SK-N-MC (cell line): ENCODE measurements at regions not wholly inside any gene's neighbourhood (a gene's known extent, or its start where the extent isn't known, plus 50 kb on each side); places are given as distances from the start of the nearest gene placed in this dataset.
"Not testable (repeated sequence)": the region's sequence is repeated elsewhere in the genome, so short reads cannot be mapped to it uniquely, and the experiment has no call there.

Experiments used
- DNase-seq: peaks from one replicate; pipeline ENCODE4 v3.0.0-alpha.2; 2011; ENCODE audit warnings: low read depth, low spot score
- H3K27ac ChIP-seq: fragments of 200-600 bp; sonication (generic); 2 replicates; pipeline ENCODE4 v1.5.1; 2016; ENCODE audit warnings: mixed run types
- H3K36me3 ChIP-seq: fragments of 200-600 bp; sonication (generic); 2 replicates; pipeline ENCODE4 v1.6.1; 2017; ENCODE audit warnings: antibody characterized with exemption, low read length, mixed read lengths; ENCODE audit not compliant: insufficient read depth
- H3K4me3 ChIP-seq: fragments of 200-600 bp; sonication (generic); 2 replicates; pipeline ENCODE4 v1.5.1; 2016
- H3K9ac ChIP-seq: fragments of 200-600 bp; sonication (generic); 2 replicates; pipeline ENCODE4 v1.8.0; 2017; ENCODE audit warnings: mixed run types, mixed read lengths; ENCODE audit not compliant: insufficient read length
- H3K9me3 ChIP-seq: fragments of 200-600 bp; sonication (generic); 2 replicates; pipeline ENCODE4 v1.6.1; 2017; ENCODE audit warnings: low read depth, mild to moderate bottlenecking, antibody characterized with exemption, low read length, moderate library complexity, mixed read lengths
- EZH2 ChIP-seq: fragments of 200-600 bp; sonication (generic); IDR thresholded peaks from one replicate; pipeline ENCODE4 v1.6.1; 2017; ENCODE audit warnings: antibody characterized with exemption
- FOXP2 ChIP-seq: optimal IDR thresholded peaks from 2 replicates; pipeline ENCODE3; 2011; ENCODE audit warnings: mild to moderate bottlenecking, moderate library complexity; ENCODE audit not compliant: insufficient read depth; ENCODE audit errors: extremely low read length, control extremely low read depth
- POLR2AphosphoS5 ChIP-seq: IDR thresholded peaks from 2 replicates; pipeline ENCODE4 v1.6.1; 2012; ENCODE audit warnings: mild to moderate bottlenecking, low read depth, low read length, borderline replicate concordance

DNA sequence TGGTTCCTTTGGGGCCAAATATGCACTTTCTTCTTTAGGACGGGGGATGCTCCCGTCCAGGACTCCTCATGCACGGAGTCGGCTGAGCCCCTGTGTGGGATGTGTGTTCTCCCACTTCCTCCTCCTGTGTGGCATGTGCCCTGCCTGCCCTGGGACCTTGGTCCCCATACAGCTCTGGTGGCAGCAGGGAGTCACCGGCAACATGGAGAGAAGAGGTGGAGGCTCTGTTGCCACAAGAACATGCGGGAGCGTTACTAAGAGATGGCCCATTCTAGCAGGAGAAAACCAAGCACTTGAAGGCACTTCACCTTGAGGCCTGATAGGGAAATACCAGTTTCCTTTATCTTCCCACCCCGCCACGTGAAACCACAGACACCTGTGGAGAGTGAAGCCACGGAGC, 98.0 kb downstream of the DDX1 start:
- Histone ChIP-seq H3K27ac (no peak overlapping the region), H3K9ac (no peak overlapping the region), H3K4me3 (no peak overlapping the region), H3K36me3 (no peaks in the 10 kb centered on the region), H3K9me3 (no peaks in the 10 kb centered on the region)
- TF ChIP-seq EZH2 = no peak
- no peak for TF ChIP-seq POLR2AphosphoS5
- no peak for TF ChIP-seq FOXP2
- DNase-seq = no peak

DNA sequence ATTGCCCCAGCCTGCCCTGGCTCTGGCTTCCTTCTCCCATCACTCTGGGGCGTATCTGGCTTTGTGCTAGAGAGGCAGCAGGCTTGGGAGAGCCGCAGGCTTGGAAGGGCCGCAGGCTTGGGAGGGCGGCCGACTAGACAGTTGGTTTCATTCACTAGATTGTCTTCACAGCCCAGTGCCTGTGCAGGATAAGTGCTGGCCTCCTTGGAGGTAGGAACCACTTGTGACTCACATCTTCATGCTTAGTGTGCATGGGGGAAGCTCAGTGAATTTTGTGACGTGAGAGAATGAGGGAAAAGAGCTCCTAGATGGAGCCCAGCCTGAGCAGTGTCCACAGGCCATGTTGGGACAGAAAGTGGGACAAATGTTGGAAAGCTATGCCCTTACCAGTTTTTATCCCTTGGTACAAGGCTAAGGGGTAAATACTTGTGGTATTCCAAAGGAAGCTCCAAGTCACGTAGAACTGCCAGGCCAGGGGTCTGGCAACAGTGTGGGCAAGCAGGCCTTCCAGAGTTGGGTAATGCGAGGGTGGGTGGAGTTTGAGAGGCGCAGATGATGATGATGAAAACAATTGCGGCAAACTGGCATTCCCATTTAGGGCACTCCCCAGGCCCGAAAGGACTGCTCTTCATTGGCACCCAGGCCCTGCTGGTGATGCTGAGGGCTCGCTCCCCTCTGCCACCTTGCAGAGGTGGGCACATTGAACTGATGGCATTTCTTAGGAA, 100.1 kb downstream of the DDX1 start:
- Histone ChIP-seq H3K27ac (no peak overlapping the region), H3K9me3 (no peaks in the 10 kb centered on the region), H3K4me3 (no peak overlapping the region), H3K9ac (no peak overlapping the region), H3K36me3 (no peaks in the 10 kb centered on the region)
- no peak for DNase-seq
- no peak for TF ChIP-seq POLR2AphosphoS5
- no peak for TF ChIP-seq EZH2
- no peak for TF ChIP-seq FOXP2

DNA sequence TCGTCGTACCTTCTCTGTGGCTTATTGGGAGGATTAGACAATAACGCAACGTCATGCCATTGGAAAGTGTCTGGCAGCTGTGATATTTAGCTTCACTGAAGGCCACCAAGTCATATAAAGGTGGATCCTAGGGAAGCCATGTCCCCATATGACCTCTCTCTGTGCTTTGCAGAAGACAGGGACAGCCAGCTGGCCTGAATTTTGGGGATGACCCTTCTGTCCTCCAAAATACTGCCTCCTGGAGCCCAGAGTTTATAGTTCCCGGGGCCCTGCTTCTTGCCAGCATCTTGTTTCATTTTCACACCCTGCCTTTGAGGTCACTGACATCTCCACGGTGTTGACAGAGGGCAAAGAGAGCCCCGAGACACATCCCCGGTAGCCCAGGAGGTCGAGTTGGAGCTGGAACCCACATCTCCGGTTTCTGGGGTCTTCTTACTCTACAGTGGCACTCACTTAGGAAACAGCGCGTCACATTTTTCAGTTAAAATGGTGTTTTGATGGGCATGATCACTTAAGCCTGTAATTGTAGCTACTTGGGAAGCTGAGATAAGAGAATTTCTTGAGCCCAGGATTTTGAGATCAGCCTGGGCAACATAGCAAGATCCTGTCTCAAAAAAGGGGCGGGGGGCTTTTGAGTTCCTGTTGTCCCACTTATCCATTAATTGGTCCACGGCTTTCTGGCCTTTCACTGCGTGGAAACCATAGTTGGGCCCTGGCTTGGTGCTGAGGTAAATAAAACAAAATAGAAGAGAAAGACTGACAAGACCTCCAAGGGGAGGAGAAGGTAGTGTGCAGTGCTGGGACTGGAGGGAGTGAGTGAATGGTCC, 101.1 kb downstream of the DDX1 start:
- no peaks in the 10 kb centered on the region for H3K36me3 ChIP-seq
- no peak overlapping the region for H3K4me3 ChIP-seq
- H3K9me3 ChIP-seq = no peaks in the 10 kb centered on the region
- H3K27ac ChIP-seq = no peak overlapping the region
- no peak for DNase-seq
- H3K9ac ChIP-seq = no peak overlapping the region
- TF ChIP-seq FOXP2 = no peak
- TF ChIP-seq POLR2AphosphoS5 = no peak
- TF ChIP-seq EZH2 = no peak

DNA sequence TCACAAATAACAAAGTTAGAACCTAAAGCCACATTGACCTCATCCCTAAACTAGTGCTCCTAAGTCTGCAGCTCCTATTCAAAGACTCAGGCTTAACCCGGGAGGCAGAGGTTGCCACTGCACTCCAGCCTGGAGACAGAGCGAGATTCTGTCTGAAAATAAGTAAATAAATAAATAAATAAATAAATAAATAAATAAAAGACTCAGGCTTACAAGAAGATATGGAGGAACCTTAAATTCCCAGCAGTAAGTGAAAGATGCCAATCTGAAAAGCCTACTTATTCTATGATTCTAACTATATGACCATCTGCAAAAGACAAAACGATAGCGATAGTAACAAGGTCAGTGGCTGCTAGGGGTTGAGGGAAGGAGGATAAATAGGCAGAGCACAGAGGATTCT, 101.7 kb downstream of the DDX1 start:
- TF ChIP-seq POLR2AphosphoS5 (no peak), FOXP2 (no peak), EZH2 (no peak)
- no peak for DNase-seq
- Histone ChIP-seq H3K4me3 (no peak overlapping the region), H3K27ac (no peak overlapping the region), H3K9me3 (no peaks in the 10 kb centered on the region), H3K36me3 (no peaks in the 10 kb centered on the region), H3K9ac (no peak overlapping the region)

DNA sequence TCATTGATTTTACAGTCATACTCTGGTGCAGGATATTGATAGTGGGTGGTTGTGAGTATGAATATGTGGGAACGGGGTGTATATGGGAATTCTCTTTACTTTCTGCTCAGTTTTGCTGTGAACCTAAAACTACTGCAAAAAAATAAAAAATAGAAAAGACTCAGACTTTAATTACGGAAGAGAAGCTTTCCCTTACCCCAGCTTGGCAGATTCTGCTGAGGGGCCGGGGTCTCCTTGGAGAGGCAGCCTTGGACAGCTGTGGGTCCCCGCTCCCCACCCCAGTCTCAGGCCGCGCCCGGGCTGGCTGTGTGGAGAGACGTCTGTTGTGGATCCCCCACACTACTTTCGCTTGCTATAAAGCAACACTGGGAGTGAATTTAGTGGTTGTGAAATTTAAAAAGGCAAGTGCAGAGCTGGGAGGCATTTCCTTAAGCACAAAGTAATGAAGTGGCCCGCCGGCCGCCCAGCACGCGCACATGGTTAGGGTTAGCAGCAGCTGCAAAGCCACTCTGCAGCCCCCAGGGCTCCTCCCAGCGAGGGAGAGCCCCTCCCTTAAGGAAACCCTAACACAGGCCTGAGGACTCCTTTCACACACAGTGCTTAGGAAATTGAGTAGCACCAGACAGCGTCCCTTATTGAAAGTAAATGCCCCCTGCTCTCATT, 102.4 kb downstream of the DDX1 start:
- no peaks in the 10 kb centered on the region for H3K36me3 ChIP-seq
- no peak for DNase-seq
- no peaks in the 10 kb centered on the region for H3K9me3 ChIP-seq
- no peak for TF ChIP-seq POLR2AphosphoS5
- no peak for TF ChIP-seq FOXP2
- TF ChIP-seq EZH2 = no peak
- no peak overlapping the region for H3K9ac ChIP-seq
- no peak overlapping the region for H3K27ac ChIP-seq
- H3K4me3 ChIP-seq = no peak overlapping the region

DNA sequence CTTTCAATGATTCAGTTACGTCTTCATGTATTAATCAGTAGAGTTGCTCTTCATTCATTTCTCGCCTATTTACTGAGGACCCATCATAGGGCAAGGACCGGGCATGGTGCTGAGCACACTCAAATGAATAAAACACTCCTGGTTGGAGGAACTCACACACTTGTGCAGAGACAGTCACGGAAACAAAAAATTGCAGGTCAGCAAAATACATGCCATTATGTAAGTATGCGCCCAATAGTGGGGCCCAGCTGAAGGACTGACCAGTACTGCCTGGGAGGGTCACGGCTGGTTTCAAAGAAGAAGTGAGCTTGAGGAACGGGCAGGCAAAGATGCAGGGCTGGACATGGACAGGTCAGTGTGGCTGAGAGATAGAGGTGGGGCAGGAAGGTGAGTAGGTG, 102.9 kb downstream of the DDX1 start:
- no peak overlapping the region for H3K9ac ChIP-seq
- H3K36me3 ChIP-seq = no peaks in the 10 kb centered on the region
- no peak overlapping the region for H3K4me3 ChIP-seq
- H3K27ac ChIP-seq = no peak overlapping the region
- no peak for DNase-seq
- TF ChIP-seq FOXP2 (no peak), POLR2AphosphoS5 (no peak), EZH2 (no peak)
- no peaks in the 10 kb centered on the region for H3K9me3 ChIP-seq

DNA sequence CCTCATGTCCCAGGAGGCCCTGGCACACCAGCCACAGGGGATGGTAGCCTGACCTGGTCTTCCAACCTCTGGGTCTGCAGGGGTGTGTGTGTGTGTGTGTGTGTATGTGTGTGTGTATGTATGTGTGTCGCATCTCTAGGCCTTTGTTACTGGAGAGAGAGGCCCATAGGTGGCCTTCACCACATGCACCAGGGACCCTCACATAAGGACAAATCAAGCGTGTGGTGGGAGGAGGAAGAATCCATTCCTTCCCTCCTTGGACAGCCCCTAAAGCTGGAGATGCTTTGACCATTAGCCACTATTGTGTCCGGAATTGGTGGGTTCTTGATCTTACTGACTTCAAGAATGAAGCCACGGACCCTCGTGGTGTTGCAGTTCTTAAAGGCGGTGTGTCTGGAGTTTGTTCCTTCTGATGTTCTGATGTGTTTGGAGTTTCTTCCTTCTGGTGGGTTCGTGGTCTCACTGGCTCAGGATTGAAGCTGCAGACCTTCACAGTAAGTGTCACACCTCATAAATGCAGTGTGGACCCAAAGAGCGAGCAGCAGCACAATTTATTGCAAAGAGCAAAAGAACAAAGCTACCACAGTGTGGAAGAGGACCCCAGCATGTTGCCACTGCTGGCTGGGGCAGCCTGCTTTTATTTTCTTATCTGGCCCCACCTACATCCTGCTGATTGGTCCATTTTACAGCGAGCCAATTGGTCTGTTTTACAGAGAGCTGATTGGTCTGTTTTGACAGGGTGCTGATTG, 104.1 kb downstream of the DDX1 start:
- Histone ChIP-seq H3K9me3 (no peaks in the 10 kb centered on the region), H3K9ac (no peak overlapping the region), H3K4me3 (no peak overlapping the region), H3K27ac (no peak overlapping the region), H3K36me3 (no peaks in the 10 kb centered on the region)
- no peak for DNase-seq
- TF ChIP-seq FOXP2 = no peak
- TF ChIP-seq POLR2AphosphoS5 = no peak
- no peak for TF ChIP-seq EZH2

DNA sequence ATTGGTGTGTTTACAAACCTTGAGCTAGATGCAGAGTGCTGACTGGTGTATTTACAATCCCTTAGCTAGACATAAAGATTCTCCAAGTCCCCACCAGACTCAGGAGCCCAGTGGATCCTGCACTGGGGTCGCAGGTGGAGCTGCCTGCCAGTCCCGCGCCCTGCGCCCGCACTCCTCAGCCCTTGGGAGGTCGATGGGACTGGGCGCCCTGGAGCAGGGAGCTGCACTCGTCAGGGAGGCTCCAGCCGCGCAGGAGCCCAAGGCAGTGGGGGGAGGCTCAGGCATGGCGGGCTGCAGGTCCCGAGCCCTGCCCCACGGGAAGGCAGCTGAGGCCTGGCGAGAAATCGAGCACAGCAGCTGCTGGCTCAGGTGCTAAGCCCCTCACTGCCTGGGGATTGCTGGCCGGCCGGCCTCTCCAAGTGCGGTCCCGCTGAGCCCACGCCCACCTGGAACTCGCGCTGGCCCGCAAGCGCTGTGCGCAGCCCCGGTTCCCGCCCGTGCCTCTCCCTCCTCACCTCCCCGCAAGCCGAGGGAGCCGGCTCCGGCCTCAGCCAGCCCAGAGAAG, 105.0 kb downstream of the DDX1 start:
- not testable (repeated sequence) for DNase-seq, H3K9me3 ChIP-seq, H3K4me3 ChIP-seq, H3K27ac ChIP-seq, H3K36me3 ChIP-seq, H3K9ac ChIP-seq
